AG20443 (cell line): ENCODE measurements at regions not wholly inside any gene's neighbourhood (a gene's known extent, or its start where the extent isn't known, plus 50 kb on each side); places are given as distances from the start of the nearest gene placed in this dataset.

Source experiments
- DNase-seq: peaks from one replicate; pipeline ENCODE4 v3.0.0; 2012; ENCODE audit warnings: low spot score, mixed read lengths

GRCh38 chr7:91630581-91631380 lies 249.7 kb downstream of the MTERF1 start:
- no peak for DNase-seq

GRCh38 chr7:91632234-91632940 lies 248.1 kb downstream of the MTERF1 start:
- no peak for DNase-seq

- DNase-seq, result no peak
These were observed 247.5 kb downstream of the MTERF1 start for GRCh38 chr7:91633013-91633441.

DNA sequence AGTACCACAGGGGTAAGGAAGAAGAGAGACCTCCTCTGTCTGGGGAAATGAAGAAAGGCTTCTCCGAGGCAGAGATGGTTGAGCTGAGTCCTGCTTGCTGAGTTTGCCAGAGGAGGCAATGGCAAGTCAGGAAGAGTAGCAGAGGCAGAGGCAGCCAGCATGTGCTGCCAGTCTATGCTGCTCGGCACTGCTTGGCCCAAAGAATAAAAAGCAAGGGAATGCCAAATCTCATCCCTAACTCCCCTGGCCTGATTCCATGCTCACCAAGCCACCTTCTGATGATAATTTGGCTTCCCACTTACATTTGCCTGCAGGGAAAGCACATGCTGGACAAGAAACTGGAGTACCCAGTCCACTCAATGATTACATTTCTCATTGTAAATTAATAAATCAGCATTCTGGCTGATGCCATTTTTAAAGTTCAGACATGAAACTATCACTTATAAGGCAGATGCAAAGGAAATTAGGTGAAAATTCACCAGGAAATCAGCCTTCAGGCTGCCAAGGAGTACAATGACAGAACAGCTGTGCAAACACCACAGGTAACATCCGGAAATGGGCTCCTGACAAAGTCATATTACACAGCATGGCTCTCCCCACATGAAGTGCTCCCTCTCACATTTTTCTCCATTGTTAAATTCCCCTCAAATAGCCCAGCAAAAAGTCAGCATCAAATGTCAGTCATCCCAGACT lies 245.9 kb downstream of the MTERF1 start:
- no peak for DNase-seq

- DNase-seq, result no peak
These were observed 244.3 kb downstream of the MTERF1 start for GRCh38 chr7:91636129-91636724.

GRCh38 chr7:91636728-91637127 lies 243.8 kb downstream of the MTERF1 start:
- no peak for DNase-seq

DNA sequence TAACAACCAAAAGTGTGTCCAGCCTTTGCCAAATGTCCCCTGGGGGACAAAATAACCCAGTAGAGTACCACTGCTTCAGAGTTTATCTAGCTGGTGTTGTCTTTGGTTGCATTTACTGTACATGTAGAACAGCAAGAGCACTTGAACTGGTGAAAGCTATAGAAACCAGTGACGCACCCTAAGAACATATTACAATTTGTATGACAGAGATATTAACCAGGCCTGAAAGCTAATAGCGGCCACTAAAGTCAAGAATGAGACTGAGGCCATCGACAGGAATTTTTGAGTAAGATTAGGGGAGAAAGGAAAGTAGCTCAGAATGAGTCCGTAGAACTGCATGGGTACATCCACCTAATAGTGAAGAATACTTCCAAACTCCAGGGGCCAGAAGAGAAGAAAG lies 236.2 kb downstream of the MTERF1 start:
- no peak for DNase-seq

DNA sequence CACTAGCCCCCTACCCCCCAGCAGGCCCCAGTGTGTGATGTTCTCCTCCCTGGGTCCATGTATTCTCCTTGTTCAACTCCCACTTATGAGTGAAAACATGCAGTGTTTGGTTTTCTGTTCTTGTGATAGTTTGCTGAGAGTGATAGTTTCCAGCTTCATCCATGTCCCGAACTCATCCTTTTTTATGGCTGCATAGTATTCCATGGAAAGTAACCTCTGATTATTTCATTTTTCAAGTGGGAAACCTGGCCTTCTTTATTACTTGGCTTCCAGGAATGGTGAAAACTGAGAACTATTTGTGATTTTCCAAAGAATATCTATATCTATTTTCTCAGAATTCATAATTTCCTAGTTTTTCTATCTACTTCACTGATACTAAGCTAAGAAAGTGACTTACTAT lies 235.0 kb downstream of the MTERF1 start:
- DNase-seq, result no peak

- no peak for DNase-seq
These were observed 228.5 kb downstream of the MTERF1 start for GRCh38 chr7:91651986-91652385.

GRCh38 chr7:91653286-91653685 lies 227.2 kb downstream of the MTERF1 start:
- no peak for DNase-seq

DNA sequence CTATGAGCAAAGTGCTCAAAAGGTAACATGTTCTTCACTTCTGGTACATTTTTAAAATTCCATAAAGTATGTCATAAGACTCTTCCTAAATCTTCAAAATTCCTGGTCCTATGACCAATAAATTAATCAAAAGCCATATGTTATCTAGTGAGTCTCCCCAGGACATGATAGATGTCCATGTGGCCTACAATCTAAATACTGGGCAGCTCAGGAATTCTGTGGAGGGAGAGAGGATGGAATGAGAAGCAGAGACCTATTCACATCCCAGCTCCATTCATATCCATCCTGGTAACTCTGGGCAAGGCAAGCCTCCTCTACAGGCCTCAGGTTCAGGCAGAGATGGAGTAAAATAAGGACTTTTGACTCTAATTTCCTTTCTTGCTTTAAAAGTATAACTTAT lies 224.8 kb downstream of the MTERF1 start:
- no peak for DNase-seq

DNA sequence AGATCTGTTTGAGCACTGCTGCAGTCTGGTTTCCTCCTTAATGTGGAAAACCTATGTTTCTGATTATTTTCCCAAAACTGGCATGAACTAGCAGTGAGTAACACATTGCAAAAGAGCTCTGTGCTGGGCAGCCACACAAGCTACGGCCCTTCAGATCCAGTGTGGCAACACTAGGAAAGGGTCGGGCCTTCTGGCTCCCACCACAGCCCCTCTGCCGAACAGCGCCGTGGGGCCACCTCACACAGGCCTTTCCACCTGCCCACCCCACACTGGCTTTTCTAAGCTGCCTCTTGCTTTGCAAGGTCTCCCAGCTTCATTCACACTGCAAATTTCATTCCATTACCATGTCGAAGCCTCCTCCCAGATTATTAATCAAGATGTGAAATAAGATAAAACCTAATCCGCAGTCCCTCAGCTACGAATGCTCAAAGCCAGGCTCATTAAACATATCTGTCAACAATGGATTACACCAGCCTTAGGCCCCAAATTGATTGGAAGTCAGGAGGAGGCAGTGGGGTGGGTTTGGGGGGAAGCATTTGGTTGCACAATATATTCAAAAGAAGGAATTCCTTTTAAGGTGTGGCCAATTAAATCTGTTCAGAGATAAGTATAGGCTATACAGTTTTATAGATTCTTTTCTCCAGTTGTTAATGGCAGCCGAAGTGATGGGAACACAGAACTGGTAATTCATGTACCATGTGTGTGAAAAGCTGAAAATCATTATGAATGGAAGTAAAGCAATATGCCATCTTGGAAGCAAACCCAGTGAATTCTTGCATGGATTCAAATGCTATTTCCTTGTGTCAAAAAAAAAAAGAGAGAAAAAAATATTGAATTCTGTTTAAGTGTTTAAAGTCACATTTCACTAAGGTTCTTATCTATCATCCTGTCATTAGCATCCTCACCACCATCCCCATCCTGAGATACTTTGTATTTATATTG lies 223.7 kb downstream of the MTERF1 start:
- DNase-seq, result peak; percentile 76

DNA sequence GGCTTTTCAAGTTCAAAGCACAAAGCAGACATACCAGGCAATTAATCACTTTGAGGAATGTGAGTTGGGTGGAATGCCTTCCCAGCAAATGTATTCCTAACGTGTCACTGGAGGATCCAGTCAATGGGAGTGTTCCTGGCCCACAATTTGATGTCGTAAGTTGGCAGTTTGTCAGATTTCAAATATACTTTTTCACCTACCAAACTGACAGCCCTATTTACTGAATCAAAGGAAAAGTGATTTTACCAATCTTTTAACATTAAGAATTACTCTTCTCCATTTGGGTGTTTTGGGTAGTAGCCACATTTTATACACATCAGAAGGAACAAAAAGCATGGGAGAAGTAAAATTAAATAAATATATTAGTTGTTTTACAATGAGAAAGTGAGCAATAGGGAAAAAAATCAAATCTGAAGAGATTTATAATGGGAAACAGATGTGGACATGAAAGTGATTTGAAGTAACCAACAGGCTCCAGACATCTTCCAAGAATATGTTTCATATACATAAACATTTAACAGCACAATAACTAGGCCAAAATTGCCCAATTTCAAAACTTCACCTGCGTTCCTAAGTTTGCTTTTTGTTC lies 222.9 kb downstream of the MTERF1 start:
- DNase-seq, result peak; percentile 72

GRCh38 chr7:91659096-91659495 lies 221.4 kb downstream of the MTERF1 start:
- no peak for DNase-seq

DNA sequence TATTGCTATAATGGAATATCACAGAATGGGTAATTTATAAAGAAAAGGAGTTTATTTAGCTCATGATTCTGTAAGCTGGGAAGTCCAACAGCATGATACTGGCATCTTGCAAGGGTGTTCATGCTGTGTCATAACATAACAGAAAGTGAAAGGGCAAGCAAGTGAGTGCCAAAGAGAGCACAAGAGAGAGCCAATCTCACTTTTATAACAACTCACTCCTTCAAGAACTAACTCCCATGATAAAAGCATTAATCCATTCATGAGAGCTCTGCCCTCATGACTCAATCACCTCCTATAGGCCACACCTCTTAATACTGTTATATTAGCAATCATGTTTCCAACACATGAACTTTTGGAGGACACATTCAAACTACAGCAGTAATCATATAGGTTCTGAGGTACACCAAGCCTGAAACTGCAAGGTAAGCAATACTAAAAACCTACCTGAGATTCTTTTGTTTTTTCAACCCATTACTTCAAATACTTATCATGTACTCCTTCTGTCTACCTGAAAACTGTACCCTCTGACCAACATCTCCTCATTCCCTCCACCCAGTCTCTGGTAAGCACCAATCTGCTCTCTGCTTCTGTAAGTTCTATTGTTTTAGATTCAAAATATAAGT lies 219.7 kb downstream of the MTERF1 start:
- DNase-seq, result no peak

- DNase-seq, result no peak
These were observed 218.8 kb downstream of the MTERF1 start for GRCh38 chr7:91661727-91662126.

DNA sequence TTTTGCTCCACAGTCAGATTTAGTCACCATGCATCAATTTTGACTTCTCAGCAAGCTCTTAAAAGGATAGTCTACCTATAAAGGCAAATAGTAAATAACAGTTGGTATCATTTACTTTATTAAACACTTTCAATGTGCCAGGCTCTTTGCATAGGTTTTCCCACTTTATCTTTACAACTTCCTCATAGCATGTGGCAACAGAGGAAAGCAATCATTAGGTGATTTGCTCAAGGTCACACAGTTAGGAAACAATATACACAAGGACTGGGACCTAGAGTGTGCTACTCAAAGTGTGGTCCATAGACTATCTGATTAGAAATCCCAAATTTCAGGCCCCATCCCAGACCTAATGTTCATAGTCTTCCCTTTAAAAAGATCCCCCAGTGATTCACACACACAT lies 212.3 kb downstream of the MTERF1 start:
- no peak for DNase-seq

GRCh38 chr7:91671245-91671644 lies 209.3 kb downstream of the MTERF1 start:
- DNase-seq, result no peak

DNA sequence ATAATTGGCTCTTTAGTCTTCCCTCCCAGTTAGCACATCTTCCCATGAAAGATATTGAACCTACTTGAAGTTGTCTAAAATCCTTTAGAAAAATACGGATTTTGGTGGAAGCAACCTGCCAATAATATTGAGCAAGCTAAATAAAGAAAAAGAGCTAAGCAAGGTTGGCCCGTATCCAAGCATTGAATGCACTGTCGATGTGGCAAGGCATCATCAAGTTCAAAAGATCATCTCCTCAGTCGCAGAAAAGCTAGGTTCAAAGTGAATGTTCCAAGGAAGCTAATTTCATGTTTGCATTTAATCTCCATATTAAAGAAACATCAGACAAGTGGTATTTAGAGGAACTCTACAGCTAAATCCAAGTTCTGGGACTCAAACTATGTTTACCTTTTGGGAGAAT lies 206.0 kb downstream of the MTERF1 start:
- no peak for DNase-seq

- no peak for DNase-seq
These were observed 198.8 kb downstream of the MTERF1 start for GRCh38 chr7:91681718-91682117.

DNA sequence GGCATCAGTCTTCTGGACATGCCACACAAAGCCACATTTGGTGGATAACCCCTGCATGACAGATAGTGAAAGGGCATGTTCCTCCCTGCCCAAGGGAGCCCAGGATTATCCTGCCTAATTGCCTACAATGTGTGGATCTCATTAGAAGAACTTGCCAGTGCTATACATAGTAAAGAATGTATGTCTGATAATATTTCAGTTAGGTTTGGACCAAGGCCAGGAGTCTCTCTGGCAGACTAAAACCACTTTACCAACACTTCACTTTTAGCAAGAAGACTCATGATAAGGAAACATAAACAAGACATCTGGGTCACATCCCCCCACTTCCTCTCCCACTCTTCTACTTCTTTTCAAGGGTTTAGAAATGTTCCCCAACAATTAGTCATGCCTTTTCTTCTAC lies 196.7 kb downstream of the MTERF1 start:
- no peak for DNase-seq
